D341Med (cell line): ENCODE measurements at regions not wholly inside any gene's neighbourhood (a gene's known extent, or its start where the extent isn't known, plus 50 kb on each side); places are given as distances from the start of the nearest gene placed in this dataset.

ENCODE experiments used
- DNase-seq: peaks from one replicate; pipeline ENCODE4 v3.0.0; 2012; ENCODE audit warnings: low spot score

GRCh38 chr13:107743526-107743925 is 471.8 kb downstream of the LIG4 start:
- no peak for DNase-seq

- no peak for DNase-seq
Observed at GRCh38 chr13:107743100-107743499, 472.2 kb downstream of the LIG4 start.

- DNase-seq, result no peak
Observed at GRCh38 chr13:107742544-107742943, 472.8 kb downstream of the LIG4 start.

- DNase-seq, result no peak
Observed at GRCh38 chr13:107738004-107738403, 477.3 kb downstream of the LIG4 start.

- DNase-seq, result no peak
Observed at GRCh38 chr13:107736731-107737130, 478.6 kb downstream of the LIG4 start.

GRCh38 chr13:107736170-107736569 is 479.2 kb downstream of the LIG4 start:
- DNase-seq, result no peak

- DNase-seq, result no peak
Observed at GRCh38 chr13:107734891-107735625, 480.3 kb downstream of the LIG4 start.

GRCh38 chr13:107733276-107733675 is 482.1 kb downstream of the LIG4 start:
- DNase-seq, result no peak

GRCh38 chr13:107730813-107731212 is 484.5 kb downstream of the LIG4 start:
- DNase-seq, result peak; percentile 54

GRCh38 chr13:107721125-107721869 is 494.0 kb downstream of the LIG4 start:
- peak; percentile 43 for DNase-seq

GRCh38 chr13:107716741-107717140 is 498.6 kb downstream of the LIG4 start:
- DNase-seq, result no peak

GRCh38 chr13:107716241-107716640 is 499.1 kb downstream of the LIG4 start:
- DNase-seq, result no peak

- no peak for DNase-seq
Observed at GRCh38 chr13:107715496-107715895, 499.8 kb downstream of the LIG4 start.

GRCh38 chr13:107713314-107713713 is 502.0 kb downstream of the LIG4 start:
- DNase-seq, result no peak

- no peak for DNase-seq
Observed at GRCh38 chr13:107712145-107712860, 503.0 kb downstream of the LIG4 start.

- no peak for DNase-seq
Observed at GRCh38 chr13:107690181-107690580, 525.2 kb downstream of the LIG4 start.

- no peak for DNase-seq
Observed at GRCh38 chr13:107685876-107686275, 529.5 kb downstream of the LIG4 start.

GRCh38 chr13:107681600-107681999 is 533.7 kb downstream of the LIG4 start:
- DNase-seq, result peak; percentile 43

- peak; percentile 45 for DNase-seq
Observed at GRCh38 chr13:107680115-107680514, 535.2 kb downstream of the LIG4 start.

- peak; percentile 66 for DNase-seq
Observed at GRCh38 chr13:107678075-107678689, 537.2 kb downstream of the LIG4 start.

GRCh38 chr13:107675847-107676550 is 539.3 kb downstream of the LIG4 start:
- no peak for DNase-seq
